GM18858 (cell line): ENCODE measurements at regions not wholly inside any gene's neighbourhood (a gene's known extent, or its start where the extent isn't known, plus 50 kb on each side); places are given as distances from the start of the nearest gene placed in this dataset.
"Not testable (repeated sequence)": the region's sequence is repeated elsewhere in the genome, so short reads cannot be mapped to it uniquely, and the experiment has no call there.

Experiments used
- ATAC-seq: cut with Tn5 transposase; IDR thresholded peaks from one replicate; pipeline ENCODE4 v1.9.1; 2021; ENCODE audit not compliant: unreplicated experiment

DNA sequence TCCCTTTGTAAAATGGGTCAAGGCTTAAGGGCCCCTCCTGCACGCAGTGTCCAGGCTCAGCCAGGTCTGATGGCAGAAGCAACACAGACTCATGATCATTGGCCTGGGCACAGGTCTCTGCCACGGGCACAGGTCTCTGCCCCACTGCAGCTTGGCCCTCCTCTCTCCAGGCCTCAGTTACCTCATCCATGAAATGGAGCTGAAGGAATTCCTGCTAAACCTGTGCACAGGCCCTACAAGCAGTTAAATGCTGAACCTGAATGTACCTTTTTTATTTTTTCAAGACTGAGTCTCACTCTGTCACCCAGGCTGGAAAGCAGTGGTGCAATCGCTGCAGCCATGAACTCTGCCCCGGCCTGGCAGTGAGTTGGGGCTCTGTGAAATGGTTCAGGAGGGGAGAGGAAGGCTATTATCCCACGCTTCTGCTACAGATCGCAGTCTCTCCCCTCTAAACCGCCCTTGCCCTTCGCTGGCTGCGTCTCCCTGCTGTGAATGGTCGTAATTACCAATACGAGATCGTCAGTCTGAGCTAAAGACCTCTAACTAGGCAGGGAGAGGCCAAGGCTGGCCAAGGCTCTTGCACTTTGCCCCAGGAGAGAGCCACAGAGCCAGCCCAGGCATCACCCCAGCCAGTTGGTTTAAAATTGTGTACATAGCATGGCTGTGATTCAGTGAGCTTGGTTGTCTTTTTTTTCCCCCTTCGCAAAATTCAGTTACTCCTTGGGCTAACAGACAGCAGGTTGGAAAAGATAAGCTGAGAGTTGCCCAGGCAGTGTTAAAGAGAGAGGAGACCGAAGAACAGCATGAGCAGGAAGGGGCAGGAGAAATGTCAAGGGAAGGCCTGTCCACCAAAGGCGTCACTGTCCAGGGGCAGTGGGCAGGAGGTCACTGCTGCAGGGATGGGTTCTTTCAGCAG is 93.0 kb upstream of the KCTD7 start:
- ATAC-seq: no peak

DNA sequence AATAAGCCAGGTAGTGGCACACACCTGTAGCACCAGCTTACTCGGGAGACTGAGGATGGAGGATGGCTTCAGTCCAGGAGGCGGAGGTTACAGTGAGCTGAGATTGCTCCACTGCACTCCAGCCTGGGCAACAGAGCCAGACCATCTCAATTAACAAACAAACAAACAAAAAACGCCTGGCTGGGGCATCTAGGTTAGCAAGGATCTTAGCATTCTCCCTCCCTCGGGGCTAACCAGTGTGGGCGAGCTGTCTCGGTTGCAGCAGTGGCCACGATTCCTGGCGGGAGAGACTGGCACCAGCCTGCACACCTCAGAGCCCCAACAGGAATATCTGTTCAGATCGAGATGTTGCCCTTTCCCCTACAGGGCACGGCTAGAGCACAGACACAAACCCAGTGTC is 91.3 kb upstream of the KCTD7 start:
- no peak for ATAC-seq

DNA sequence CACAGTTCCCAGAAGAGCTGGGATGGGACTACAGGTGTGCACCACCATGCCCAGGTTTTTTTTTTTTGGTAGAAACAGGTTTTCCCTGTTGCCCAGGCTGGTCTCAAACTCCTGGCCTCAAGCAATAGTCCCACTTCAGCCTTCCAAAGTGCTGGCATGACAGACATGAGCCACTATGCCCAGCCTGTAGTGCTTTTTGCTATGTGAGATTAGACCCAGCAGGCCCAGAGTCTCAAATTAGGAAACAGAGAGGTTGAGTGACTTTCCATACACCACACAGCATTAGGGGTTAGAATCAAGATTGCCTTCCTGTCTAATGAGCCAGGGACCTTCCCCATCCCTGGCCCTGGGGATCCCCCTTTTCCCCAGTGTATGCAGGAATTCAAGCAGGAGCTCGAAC is 90.8 kb upstream of the KCTD7 start:
- no peak for ATAC-seq

- ATAC-seq: no peak
Observed at GRCh38 chr7:66539264-66539623, 89.4 kb upstream of the KCTD7 start.

GRCh38 chr7:66539902-66540375 is 88.7 kb upstream of the KCTD7 start:
- ATAC-seq: no peak

DNA sequence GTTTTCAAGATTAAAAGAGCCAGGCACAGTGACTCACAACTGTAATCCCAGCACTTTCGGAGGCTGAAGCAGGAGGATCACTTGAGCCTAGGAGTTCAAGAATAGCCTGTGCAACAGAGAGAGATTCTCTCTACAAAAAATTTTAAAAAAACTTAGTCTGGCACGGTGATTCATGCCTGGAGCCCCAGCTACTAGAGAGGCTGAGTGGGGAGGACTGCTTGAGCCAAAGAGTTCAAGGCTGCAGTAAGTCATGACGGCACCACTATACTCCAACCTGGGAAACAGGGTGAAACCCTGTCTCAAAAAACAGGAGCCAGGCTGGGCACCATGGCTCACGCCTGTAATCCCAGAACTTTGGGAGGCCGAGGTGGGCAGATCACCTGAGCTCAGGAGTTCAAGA is 86.6 kb upstream of the KCTD7 start:
- ATAC-seq: no peak

DNA sequence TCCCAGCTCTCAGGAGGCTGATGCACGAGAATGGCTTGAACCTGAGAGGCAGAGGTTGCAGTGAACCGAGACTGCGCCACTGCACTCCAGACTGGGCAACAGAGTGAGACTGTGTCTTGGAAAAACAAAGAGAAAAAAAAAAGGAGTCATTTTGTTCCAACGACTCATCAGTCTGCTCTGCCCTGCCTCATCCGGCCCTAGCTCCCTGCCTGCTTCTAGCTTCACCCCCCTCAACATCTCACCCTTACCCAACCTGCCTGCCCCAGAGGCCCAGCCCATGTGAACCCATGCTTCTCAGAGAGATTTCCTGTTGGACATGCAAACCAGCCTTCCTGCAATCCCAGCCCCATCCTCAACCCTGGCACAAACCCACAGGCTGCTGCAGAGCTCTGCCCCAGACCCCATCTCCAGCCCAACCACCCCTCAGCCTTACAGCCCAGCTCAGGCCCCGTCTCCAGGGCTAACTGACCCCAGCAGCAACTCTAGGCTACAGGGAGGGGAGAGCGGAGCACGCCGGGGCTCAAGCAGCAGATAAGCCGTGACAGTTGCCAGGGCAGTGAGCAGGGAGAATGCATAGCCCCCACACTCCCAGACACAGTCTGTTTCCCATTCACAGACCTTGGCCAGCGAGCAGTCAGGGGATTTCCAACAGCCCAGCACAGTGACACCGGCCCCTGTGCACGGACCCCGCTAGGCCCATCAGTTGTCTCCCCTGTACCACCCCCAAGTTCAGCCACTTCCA is 86.0 kb upstream of the KCTD7 start:
- ATAC-seq: no peak

DNA sequence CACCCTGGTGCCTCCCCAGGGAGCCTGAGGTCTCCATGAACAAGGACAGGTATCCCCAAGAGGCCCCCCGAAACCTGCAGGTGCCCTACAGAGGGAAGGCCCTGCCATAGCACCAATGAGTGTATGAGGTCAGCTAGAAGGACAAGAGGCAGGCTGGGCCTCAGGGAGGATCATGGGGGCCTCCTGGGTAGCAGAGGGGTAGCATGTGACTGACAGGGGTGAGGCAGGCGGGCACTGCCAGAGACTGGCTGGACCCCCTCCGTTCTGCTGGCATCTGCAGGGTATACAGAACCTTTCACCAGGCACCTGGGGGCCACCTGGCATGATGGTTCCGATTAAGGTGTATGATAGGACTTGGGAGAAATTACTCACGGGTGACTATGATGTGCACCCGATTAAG is 79.2 kb upstream of the KCTD7 start:
- no peak for ATAC-seq

- ATAC-seq: no peak
Observed at GRCh38 chr7:66553001-66553400, 75.7 kb upstream of the KCTD7 start.

- not testable (repeated sequence) for ATAC-seq
Observed at GRCh38 chr7:66553675-66554074, 75.0 kb upstream of the KCTD7 start.

DNA sequence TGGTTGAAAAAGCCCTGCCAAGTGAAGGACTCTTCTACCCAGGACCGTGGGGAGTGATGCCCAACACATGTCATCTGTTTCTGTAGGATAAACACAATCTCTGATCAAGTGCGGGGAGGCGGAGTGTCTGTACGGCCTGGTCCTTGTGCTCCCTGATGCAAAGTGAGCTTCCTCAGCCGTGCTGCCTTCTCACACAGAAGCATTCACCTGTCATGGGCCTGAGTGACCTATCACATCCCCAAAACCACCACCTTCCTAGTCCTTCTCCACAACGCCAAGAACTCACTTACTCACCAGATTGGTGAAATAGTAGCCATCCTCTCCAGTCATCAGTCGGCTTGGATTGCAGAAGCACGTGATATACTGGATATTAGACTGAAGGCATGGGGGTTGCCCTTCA is 74.4 kb upstream of the KCTD7 start:
- not testable (repeated sequence) for ATAC-seq

- ATAC-seq: not testable (repeated sequence)
Observed at GRCh38 chr7:66554842-66555430, 73.7 kb upstream of the KCTD7 start.

GRCh38 chr7:66556177-66556548 is 72.5 kb upstream of the KCTD7 start:
- no peak for ATAC-seq

GRCh38 chr7:66556549-66557213 is 72.0 kb upstream of the KCTD7 start:
- no peak for ATAC-seq

- ATAC-seq: no peak
Observed at GRCh38 chr7:66557214-66558200, 71.2 kb upstream of the KCTD7 start.

DNA sequence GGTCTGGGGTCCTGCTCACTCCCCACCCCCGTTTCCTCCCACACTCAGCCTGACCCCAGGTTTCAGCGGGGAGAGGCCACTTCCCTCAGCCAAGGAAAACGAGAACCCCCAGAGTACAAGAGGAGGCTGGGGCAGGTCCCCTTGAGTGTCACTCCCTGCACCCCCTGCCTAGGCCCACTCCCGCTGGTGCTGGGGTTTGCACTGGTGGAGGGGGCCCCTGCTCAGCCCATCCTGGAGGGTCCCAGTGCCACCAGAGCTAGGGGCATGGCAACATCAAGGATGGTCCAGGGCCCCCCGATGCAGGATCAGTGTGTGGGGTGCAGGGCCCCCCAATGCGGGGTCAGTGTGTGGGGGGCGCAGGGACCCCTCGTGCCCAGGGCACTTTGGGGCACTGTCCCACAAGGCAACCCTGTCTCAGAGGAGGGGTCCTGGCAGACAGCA is 70.5 kb upstream of the KCTD7 start:
- no peak for ATAC-seq

GRCh38 chr7:66558660-66559465 is 69.8 kb upstream of the KCTD7 start:
- ATAC-seq: no peak

GRCh38 chr7:66564045-66564444 is 64.6 kb upstream of the KCTD7 start:
- ATAC-seq: no peak

- not testable (repeated sequence) for ATAC-seq
Observed at GRCh38 chr7:66570179-66570578, 58.5 kb upstream of the KCTD7 start.
